Mucosa of descending colon (tissue), 3 donors: ENCODE measurements at regions not wholly inside any gene's neighbourhood (a gene's known extent, or its start where the extent isn't known, plus 50 kb on each side); places are given as distances from the start of the nearest gene placed in this dataset.

Experiments
- ATAC-seq: fragments of 200-7000 bp; cut with Tn5 transposase; one replicate; pipeline ENCODE4 v1.9.1; 2020; ENCODE audit warnings: mild to moderate bottlenecking, moderate library complexity
- DNase-seq, 3 donors: peaks; one replicate each; pipeline ENCODE4 v3.0.0-alpha.2; 2020
- H3K36me3 ChIP-seq: fragments of 200-600 bp; one replicate; pipeline ENCODE4 v1.8.0; 2021; ENCODE audit warnings: low read depth, mild to moderate bottlenecking
- H3K4me1 ChIP-seq: fragments of 200-600 bp; one replicate; pipeline ENCODE4 v1.8.0; 2021; ENCODE audit warnings: low read depth, mild to moderate bottlenecking
- H3K4me3 ChIP-seq: fragments of 200-600 bp; one replicate; pipeline ENCODE4 v1.8.0; 2021; ENCODE audit warnings: mild to moderate bottlenecking
- H3K9me3 ChIP-seq: fragments of 200-600 bp; one replicate; pipeline ENCODE4 v1.8.0; 2021; ENCODE audit warnings: mild to moderate bottlenecking
- CTCF ChIP-seq: fragments of 200-600 bp; IDR thresholded peaks from one replicate; pipeline ENCODE4 v1.8.0; 2022; ENCODE audit warnings: antibody characterized with exemption, mild to moderate bottlenecking
- intact Hi-C, 2 donors: fragments of 100-400 bp; cut with DNase I in 1 of 2; cut with micrococcal nuclease in 1 of 2; formaldehyde crosslinking; loops; one replicate each; pipeline versions ENCODE4 v1.11.0 to v1.11.1; 2022; cut with DNase I, micrococcal nuclease
- donor health status: DM: no; HTN: no; CAD: no; lungs with moderate emphysema.
- donor health status: DM: no; HTN: no; CAD: no.
- donor health status: DM: no; HTN: yes; CAD: no.

DNA sequence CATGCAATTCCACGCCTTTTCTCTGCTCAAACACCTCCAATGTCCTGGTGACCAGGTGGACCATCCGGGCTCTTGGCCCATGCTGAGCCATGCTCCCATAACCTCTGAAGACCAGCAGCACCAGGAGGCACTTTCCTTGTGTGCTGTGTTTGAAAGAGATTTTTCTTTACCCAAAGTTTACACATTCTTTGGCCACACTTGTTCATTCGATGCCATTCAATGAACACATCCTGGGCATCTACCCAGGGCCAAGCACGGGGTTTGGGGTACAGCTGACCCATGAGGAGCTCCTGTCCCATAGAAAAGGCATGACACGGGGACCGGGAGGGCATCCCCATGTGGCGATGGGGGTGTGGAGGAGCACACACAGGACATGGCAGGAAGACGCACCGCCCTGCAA, 77.1 kb upstream of the IRX1 start:
- TF ChIP-seq CTCF, result no peak
- Histone ChIP-seq H3K4me3 (no peak overlapping the region), H3K4me1 (no peaks in the 10 kb centered on the region), H3K9me3 (peaks cover 6% of the 10 kb centered on the region), H3K36me3 (no peaks in the 10 kb centered on the region)
- DNase-seq (no peak), ATAC-seq (no peak)
- intact Hi-C loops, result no loop called here

- intact Hi-C loops, result no loop called here
- DNase-seq (no peak), ATAC-seq (no peak)
- Histone ChIP-seq H3K4me3 (no peak overlapping the region), H3K36me3 (no peaks in the 10 kb centered on the region), H3K9me3 (peaks cover 4% of the 10 kb centered on the region), H3K4me1 (no peaks in the 10 kb centered on the region)
- TF ChIP-seq CTCF, result no peak
Observed at GRCh38 chr5:3518051-3518450, 77.6 kb upstream of the IRX1 start.

GRCh38 chr5:3517348-3517747, 78.3 kb upstream of the IRX1 start:
- Histone ChIP-seq H3K9me3 (no peaks in the 10 kb centered on the region), H3K36me3 (no peaks in the 10 kb centered on the region), H3K4me3 (no peak overlapping the region), H3K4me1 (no peaks in the 10 kb centered on the region)
- intact Hi-C loops, result no loop called here
- ATAC-seq, result no peak
- no peak for TF ChIP-seq CTCF
- no peak for DNase-seq

DNA sequence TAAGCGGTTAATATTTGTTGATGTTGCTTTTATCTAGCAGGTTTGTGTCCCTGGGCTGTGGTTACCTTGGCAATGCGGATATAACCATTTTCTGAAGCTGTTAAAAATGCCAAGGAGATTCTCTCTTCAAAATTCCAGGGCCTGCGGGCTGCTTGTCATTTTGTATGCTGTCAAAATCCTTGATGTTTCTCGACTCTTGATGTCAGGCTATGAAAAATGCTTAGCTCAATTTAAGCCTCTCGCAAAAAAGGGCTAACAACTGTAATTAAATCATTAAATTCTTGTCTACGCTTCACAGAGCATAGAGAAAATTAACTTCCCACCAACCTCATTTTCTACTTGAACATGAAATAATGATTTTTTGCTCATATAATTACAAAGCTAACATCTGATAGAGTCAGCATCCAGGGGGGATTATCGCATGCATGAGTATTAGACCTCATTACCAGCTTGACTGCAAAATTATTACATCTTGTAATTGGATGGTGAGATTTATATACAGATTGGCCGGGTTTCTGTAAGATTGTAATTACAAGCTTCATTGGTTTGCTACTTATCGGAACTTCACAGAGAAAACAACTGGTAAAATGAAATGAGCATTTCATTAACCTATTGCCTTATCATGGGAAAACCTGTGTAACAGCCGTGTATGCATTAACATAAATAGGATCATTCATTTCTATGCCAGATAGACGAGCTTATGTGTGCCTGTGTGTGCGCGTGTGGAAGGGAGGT, 83.1 kb upstream of the IRX1 start:
- intact Hi-C loops, result no loop called here
- no peak for ATAC-seq

GRCh38 chr5:3511934-3512333, 83.7 kb upstream of the IRX1 start:
- DNase-seq, result no peak
- Histone ChIP-seq H3K4me3 (no peak overlapping the region), H3K4me1 (no peaks in the 10 kb centered on the region), H3K36me3 (no peaks in the 10 kb centered on the region), H3K9me3 (peaks cover 16% of the 10 kb centered on the region)
- no peak for TF ChIP-seq CTCF
- no peak for ATAC-seq
- intact Hi-C loops, result no loop called here

More for the DNA sequence above, 83.1 kb upstream of the IRX1 start:
- Histone ChIP-seq H3K4me1 (no peaks in the 10 kb centered on the region), H3K9me3 (peaks cover 16% of the 10 kb centered on the region), H3K36me3 (no peaks in the 10 kb centered on the region), H3K4me3 (no peak overlapping the region)
- no peak for TF ChIP-seq CTCF
- DNase-seq, result no peak

DNA sequence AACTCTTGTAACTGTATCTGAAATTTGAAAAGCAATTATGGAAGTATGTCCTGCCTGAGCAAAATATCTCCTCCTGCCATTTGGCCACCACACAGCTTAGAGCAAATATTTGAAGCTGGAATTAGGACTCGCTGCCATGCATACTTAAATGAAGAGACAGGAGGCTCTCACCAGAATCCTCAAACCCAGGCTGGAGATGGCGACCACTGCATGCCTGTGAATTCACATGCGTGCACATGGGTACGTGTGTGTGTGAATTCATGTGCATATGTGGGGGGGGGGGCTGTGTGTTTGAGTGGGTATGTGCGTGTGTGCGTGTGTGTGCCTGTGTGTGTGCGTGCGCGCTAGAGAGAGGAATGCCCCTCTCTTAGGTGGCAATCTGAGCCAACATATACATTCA, 84.1 kb upstream of the IRX1 start:
- no peak for DNase-seq
- Histone ChIP-seq H3K36me3 (no peaks in the 10 kb centered on the region), H3K9me3 (peaks cover 16% of the 10 kb centered on the region), H3K4me1 (no peaks in the 10 kb centered on the region), H3K4me3 (no peak overlapping the region)
- ATAC-seq, result no peak
- no peak for TF ChIP-seq CTCF
- intact Hi-C loops, result no loop called here
